ENCODE measurements at regions not wholly inside any gene's neighbourhood (a gene's known extent, or its start where the extent isn't known, plus 50 kb on each side); places are given as distances from the start of the nearest gene placed in this dataset.

- Histone ChIP-seq H3K4me1 (ENCODE audit: control insufficient read depth, low read length) (no peaks in the 10 kb centered on the region), H3K36me3 (ENCODE audit: control insufficient read depth, low read length) (no peaks in the 10 kb centered on the region), H3K9me3 (ENCODE audit: control insufficient read depth, insufficient read depth, low read length) (no peaks in the 10 kb centered on the region), H3K27ac (ENCODE audit: low read depth, low read length) (no peak overlapping the region), H3K9me2 (replicated peaks; ENCODE audit: control insufficient read depth, low read length) (no peaks in the 10 kb centered on the region), H3K79me2 (ENCODE audit: control insufficient read depth, low read length) (no peaks in the 10 kb centered on the region), H3K4me3 (ENCODE audit: low read length) (no peak overlapping the region), H4K20me1 (ENCODE audit: control insufficient read depth, insufficient read depth, low read depth, low read length) (no peaks in the 10 kb centered on the region), H3F3A (ENCODE audit: control insufficient read depth, insufficient read depth) (no peaks in the 10 kb centered on the region), H3K4me2 (ENCODE audit: low read length) (no peak overlapping the region), H3K27me3 (ENCODE audit: control insufficient read depth, low read length) (no peaks in the 10 kb centered on the region)
- TF ChIP-seq, protein P1, sequence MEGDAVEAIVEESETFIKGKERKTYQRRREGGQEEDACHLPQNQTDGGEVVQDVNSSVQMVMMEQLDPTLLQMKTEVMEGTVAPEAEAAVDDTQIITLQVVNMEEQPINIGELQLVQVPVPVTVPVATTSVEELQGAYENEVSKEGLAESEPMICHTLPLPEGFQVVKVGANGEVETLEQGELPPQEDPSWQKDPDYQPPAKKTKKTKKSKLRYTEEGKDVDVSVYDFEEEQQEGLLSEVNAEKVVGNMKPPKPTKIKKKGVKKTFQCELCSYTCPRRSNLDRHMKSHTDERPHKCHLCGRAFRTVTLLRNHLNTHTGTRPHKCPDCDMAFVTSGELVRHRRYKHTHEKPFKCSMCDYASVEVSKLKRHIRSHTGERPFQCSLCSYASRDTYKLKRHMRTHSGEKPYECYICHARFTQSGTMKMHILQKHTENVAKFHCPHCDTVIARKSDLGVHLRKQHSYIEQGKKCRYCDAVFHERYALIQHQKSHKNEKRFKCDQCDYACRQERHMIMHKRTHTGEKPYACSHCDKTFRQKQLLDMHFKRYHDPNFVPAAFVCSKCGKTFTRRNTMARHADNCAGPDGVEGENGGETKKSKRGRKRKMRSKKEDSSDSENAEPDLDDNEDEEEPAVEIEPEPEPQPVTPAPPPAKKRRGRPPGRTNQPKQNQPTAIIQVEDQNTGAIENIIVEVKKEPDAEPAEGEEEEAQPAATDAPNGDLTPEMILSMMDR (IDR thresholded peaks at IDR 0.05; ENCODE audit: low read depth, low read length, poor library complexity, severe bottlenecking): no peak
- no peak for TF ChIP-seq EZH2phosphoT487 (IDR thresholded peaks at IDR 0.05; ENCODE audit: borderline replicate concordance, low read length)
Measured at GRCh38 chr3:30344288-30344687, 262.1 kb upstream of the TGFBR2 start.

GRCh38 chr3:30346933-30347320, 259.5 kb upstream of the TGFBR2 start:
- Histone ChIP-seq H3K9me3 (ENCODE audit: control insufficient read depth, insufficient read depth, low read length) (no peaks in the 10 kb centered on the region), H3K4me1 (ENCODE audit: control insufficient read depth, low read length) (no peaks in the 10 kb centered on the region), H3K36me3 (ENCODE audit: control insufficient read depth, low read length) (no peaks in the 10 kb centered on the region), H3K79me2 (ENCODE audit: control insufficient read depth, low read length) (no peaks in the 10 kb centered on the region), H3K9me2 (replicated peaks; ENCODE audit: control insufficient read depth, low read length) (no peaks in the 10 kb centered on the region), H3K27ac (ENCODE audit: low read depth, low read length) (no peak overlapping the region), H4K20me1 (ENCODE audit: control insufficient read depth, insufficient read depth, low read depth, low read length) (no peaks in the 10 kb centered on the region), H3F3A (ENCODE audit: control insufficient read depth, insufficient read depth) (no peaks in the 10 kb centered on the region), H3K4me2 (ENCODE audit: low read length) (no peak overlapping the region), H3K27me3 (ENCODE audit: control insufficient read depth, low read length) (no peaks in the 10 kb centered on the region), H3K4me3 (ENCODE audit: low read length) (no peak overlapping the region)
- no peak for TF ChIP-seq EZH2phosphoT487 (IDR thresholded peaks at IDR 0.05; ENCODE audit: borderline replicate concordance, low read length)
- TF ChIP-seq, protein P1 (IDR thresholded peaks at IDR 0.05; ENCODE audit: low read depth, low read length, poor library complexity, severe bottlenecking): no peak

GRCh38 chr3:30347679-30348216, 258.7 kb upstream of the TGFBR2 start:
- Histone ChIP-seq H4K20me1 (ENCODE audit: control insufficient read depth, insufficient read depth, low read depth, low read length) (no peaks in the 10 kb centered on the region), H3K4me2 (ENCODE audit: low read length) (no peak overlapping the region), H3K27ac (ENCODE audit: low read depth, low read length) (no peak overlapping the region), H3K4me3 (ENCODE audit: low read length) (no peak overlapping the region), H3K27me3 (ENCODE audit: control insufficient read depth, low read length) (no peaks in the 10 kb centered on the region), H3K79me2 (ENCODE audit: control insufficient read depth, low read length) (no peaks in the 10 kb centered on the region), H3K36me3 (ENCODE audit: control insufficient read depth, low read length) (no peaks in the 10 kb centered on the region), H3F3A (ENCODE audit: control insufficient read depth, insufficient read depth) (no peaks in the 10 kb centered on the region), H3K9me3 (ENCODE audit: control insufficient read depth, insufficient read depth, low read length) (no peaks in the 10 kb centered on the region), H3K4me1 (ENCODE audit: control insufficient read depth, low read length) (no peaks in the 10 kb centered on the region), H3K9me2 (replicated peaks; ENCODE audit: control insufficient read depth, low read length) (no peaks in the 10 kb centered on the region)
- TF ChIP-seq, protein P1 (IDR thresholded peaks at IDR 0.05; ENCODE audit: low read depth, low read length, poor library complexity, severe bottlenecking): no peak
- no peak for TF ChIP-seq EZH2phosphoT487 (IDR thresholded peaks at IDR 0.05; ENCODE audit: borderline replicate concordance, low read length)

Data from DOHH2 (cell line).